ENCODE measurements at regions not wholly inside any gene's neighbourhood (a gene's known extent, or its start where the extent isn't known, plus 50 kb on each side); places are given as distances from the start of the nearest gene placed in this dataset.
A peak's percentile ranks its signal among the peaks of the same experiment; 100 is the strongest.

DNA sequence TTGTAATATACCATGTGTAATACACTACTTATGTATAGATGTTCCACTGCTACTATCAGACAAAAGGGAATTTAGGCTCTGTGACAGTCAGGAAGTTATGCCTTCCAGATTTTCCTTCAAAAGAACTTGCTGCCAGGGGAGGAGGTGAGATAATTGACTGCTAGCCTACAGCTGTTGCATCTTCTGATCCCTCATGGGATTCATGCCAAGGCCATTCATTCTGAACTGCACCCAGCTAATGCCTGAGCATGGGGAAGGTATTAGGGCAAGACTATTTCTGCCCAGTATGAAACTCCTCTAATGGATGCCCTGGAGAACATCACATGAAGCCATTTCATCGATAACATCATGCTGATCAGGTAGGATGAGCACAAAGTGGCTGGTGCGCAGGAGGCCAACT is 746.5 kb upstream of the ZNF608 start:
- ATAC-seq (no peak), DNase-seq (ENCODE audit: low spot score) (no peak)
- intact Hi-C loops (cut with DNase I), result no loop called here

GRCh38 chr5:125496393-125496792 is 750.0 kb upstream of the ZNF608 start:
- intact Hi-C loops (cut with DNase I), result no loop called here
- ATAC-seq (no peak), DNase-seq (ENCODE audit: low spot score) (no peak)

- no peak for ATAC-seq
- intact Hi-C loops (cut with DNase I), result no loop called here
- no peak for DNase-seq (ENCODE audit: low spot score)
These were observed 751.2 kb upstream of the ZNF608 start for GRCh38 chr5:125497651-125498050.

GRCh38 chr5:125499636-125500332 is 753.3 kb upstream of the ZNF608 start:
- intact Hi-C loops (cut with DNase I), result no loop called here
- peak; percentile 63 for ATAC-seq
- no peak for DNase-seq (ENCODE audit: low spot score)

- no peak for ATAC-seq
- intact Hi-C loops (cut with DNase I), result no loop called here
- DNase-seq (ENCODE audit: low spot score), result no peak
These were observed 755.0 kb upstream of the ZNF608 start for GRCh38 chr5:125501396-125501795.

GRCh38 chr5:125503946-125504345 is 757.5 kb upstream of the ZNF608 start:
- no peak for DNase-seq (ENCODE audit: low spot score)
- intact Hi-C loops (cut with DNase I), result no loop called here
- ATAC-seq, result no peak

DNA sequence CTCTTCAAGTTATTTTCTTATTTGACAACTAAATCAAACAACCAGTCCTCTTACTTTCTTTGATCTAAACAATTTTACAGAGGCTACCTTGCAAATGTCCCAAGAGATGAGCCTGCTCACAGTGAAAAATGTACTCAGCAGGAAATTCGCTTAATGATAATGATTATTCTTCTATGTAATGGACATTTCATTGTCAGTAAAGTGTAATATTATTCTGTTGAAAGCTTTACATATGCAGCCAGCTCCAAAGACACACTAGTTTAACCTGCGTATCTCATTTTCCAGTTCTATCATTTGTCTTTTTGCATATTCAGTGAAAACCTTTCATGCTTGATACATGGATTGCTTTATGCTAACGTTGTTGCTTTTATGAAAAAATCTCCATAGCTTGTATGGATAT is 758.7 kb upstream of the ZNF608 start:
- ATAC-seq (no peak), DNase-seq (ENCODE audit: low spot score) (no peak)
- intact Hi-C loops (cut with DNase I), result no loop called here

GRCh38 chr5:125506124-125506523 is 759.7 kb upstream of the ZNF608 start:
- ATAC-seq (no peak), DNase-seq (ENCODE audit: low spot score) (no peak)
- intact Hi-C loops (cut with DNase I), result no loop called here

- intact Hi-C loops (cut with DNase I), result no loop called here
- no peak for ATAC-seq
- no peak for DNase-seq (ENCODE audit: low spot score)
These were observed 761.8 kb upstream of the ZNF608 start for GRCh38 chr5:125508225-125508624.

GRCh38 chr5:125510651-125511050 is 764.2 kb upstream of the ZNF608 start:
- DNase-seq (ENCODE audit: low spot score), result no peak
- ATAC-seq, result no peak
- intact Hi-C loops (cut with DNase I), result no loop called here

- intact Hi-C loops (cut with DNase I), result no loop called here
- ATAC-seq (no peak), DNase-seq (ENCODE audit: low spot score) (no peak)
These were observed 771.6 kb upstream of the ZNF608 start for GRCh38 chr5:125517973-125518550.

- ATAC-seq, result no peak
- intact Hi-C loops (cut with DNase I), result no loop called here
- DNase-seq (ENCODE audit: low spot score), result no peak
These were observed 774.9 kb upstream of the ZNF608 start for GRCh38 chr5:125521289-125521688.

GRCh38 chr5:125525356-125525755 is 778.9 kb upstream of the ZNF608 start:
- ATAC-seq (no peak), DNase-seq (ENCODE audit: low spot score) (no peak)
- intact Hi-C loops (cut with DNase I), result no loop called here

DNA sequence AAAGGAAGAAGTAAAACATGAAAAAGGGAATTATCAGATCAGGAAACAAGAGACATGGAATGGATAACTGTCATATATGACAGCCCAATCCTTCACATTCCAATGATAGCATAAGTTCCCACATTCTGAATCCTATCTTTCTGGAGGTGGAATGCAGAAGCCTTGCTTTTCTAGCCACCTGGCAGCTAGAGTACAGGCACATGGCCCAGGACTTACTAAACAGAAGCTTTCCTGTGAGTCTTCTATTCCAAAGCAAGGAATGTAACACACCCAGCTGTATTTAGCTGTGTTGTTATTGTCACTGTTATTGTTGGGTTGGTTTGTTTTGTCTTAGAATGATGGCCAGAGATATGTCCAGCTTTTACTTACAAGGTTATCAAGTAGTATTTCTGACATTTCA is 780.5 kb upstream of the ZNF608 start:
- no peak for DNase-seq (ENCODE audit: low spot score)
- no peak for ATAC-seq
- intact Hi-C loops (cut with DNase I), result no loop called here

- intact Hi-C loops (cut with DNase I), result no loop called here
- DNase-seq (ENCODE audit: low spot score), result no peak
- no peak for ATAC-seq
These were observed 782.4 kb upstream of the ZNF608 start for GRCh38 chr5:125528881-125529280.

DNA sequence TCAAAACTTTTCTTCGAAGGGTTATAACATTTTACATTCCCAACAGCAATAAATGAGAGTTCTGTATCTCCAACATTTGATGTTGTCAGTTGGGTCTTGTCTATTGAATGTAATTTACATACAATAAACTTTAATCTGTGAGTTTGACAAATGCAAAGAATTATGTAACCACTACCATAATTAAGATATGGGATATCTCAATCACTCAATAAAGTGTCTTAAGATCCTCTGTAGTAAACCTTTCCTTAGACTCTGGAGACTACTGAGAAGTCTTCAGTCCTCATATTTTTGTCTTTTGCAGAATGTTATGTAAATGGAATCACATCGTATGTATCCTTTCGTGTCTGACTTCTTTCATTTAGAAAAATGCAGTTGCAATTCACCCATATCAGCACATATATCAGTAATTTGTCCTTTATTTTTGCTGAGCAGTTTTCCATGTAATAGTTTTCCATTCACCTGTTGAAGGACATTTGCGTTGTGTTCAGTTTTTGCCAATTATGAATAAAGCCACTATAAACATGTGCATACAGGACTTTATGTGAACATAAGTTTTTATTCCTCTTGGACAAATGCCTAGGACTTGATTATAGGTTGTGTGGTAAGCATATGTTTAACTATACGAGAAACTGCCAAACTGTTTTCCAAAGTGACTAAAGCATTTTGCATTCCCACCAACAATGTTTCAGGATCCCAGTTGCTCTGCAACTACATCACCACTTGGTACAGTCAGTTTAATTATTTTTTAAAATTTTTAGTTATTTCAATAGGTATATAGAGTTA is 784.6 kb upstream of the ZNF608 start:
- no peak for ATAC-seq

DNA sequence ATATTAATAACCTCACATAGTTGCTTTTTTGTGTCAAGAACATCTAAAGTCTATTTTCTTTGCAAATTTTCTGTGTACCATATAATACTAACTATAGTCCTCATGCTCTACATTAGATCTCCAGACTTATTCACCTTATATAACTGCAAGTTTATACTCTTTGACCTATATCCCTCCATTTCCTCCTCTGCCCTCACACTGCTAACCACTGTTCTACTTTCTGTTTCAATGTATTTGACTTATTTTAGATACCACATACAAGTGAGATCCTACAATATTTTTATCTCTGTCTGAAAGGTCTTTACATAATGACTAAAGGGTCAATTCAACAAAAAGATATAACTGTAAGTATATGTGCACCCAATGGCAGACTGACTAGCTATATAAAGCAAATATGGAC is 789.7 kb upstream of the ZNF608 start:
- no peak for DNase-seq (ENCODE audit: low spot score)
- no peak for ATAC-seq
- intact Hi-C loops (cut with DNase I), result no loop called here

More for the DNA sequence above, 784.6 kb upstream of the ZNF608 start:
- DNase-seq (ENCODE audit: low spot score), result no peak
- intact Hi-C loops (cut with DNase I), result no loop called here

DNA sequence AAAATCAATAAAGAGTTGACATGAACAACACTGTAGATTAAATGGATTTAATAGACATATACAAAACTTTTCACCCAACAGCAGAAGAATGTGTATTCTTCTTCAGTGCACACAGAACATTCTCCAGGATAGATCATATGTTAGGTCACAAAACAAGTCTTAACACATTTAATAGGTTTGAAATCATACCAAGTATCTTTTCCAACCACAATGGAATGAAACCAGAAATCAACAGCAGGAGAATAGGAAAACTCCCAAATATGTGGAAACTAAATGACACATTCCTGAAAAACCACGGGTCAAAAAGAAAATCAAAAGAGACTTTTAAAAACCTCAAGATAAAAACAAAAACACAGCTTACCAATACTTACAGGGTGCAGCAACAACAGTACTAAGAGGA is 790.1 kb upstream of the ZNF608 start:
- ATAC-seq (no peak), DNase-seq (ENCODE audit: low spot score) (no peak)
- intact Hi-C loops (cut with DNase I), result no loop called here

DNA sequence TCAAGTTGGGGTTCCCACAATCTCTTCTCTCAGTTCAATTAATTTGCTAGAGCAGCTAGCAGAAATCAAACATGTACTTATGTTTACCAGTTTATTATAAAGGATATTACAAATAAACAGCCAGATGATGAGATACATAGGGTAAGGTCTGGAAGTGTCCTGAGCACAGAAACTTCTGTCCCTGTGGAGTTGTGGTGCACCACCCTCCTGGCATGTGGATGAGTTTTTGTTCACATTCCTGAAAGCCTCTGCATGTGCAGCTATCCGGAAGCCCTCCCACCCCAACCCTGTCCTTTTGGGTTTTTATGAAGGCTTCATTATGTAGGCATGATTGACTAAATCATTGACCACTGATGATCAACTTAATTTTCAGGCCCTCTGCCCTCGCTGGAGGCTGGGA is 791.2 kb upstream of the ZNF608 start:
- no peak for DNase-seq (ENCODE audit: low spot score)
- intact Hi-C loops (cut with DNase I), result no loop called here
- ATAC-seq, result no peak

DNA sequence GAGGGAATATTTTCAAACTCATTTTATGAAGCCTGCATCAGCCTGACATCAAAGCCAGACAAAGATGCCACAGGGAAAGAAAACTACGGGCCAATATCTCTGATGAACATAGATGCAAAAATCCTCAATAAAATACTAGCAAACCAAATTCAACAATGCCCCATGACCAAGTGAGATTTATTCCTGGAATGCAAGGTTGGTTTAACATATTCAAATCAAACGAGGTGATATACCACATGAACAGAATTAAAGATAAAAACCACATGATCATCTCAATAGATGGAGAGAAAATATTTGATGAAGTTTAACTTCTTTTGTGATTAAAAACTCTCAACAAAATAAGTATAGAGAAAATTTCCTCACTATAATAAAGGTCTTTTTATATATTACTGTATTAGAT is 792.0 kb upstream of the ZNF608 start:
- intact Hi-C loops (cut with DNase I), result no loop called here
- ATAC-seq, result no peak

More for the DNA sequence above, 792.0 kb upstream of the ZNF608 start:
- DNase-seq (ENCODE audit: low spot score), result no peak
